Colonic mucosa (tissue), 4 donors: ENCODE measurements at regions not wholly inside any gene's neighbourhood (a gene's known extent, or its start where the extent isn't known, plus 50 kb on each side); places are given as distances from the start of the nearest gene placed in this dataset.
A peak's percentile ranks its signal among the peaks of the same experiment; 100 is the strongest.

ENCODE experiments used
- DNase-seq: peaks from one replicate; pipeline ENCODE4 v3.0.0-alpha.2; 2020
- H3K27ac ChIP-seq: fragments of 200-600 bp; one replicate; pipeline ENCODE4 v1.8.0; 2021
- H3K27me3 ChIP-seq: fragments of 200-600 bp; one replicate; pipeline ENCODE4 v1.8.0; 2021
- H3K36me3 ChIP-seq: fragments of 200-600 bp; one replicate; pipeline ENCODE4 v1.8.0; 2021
- H3K4me1 ChIP-seq: fragments of 200-600 bp; one replicate; pipeline ENCODE4 v1.8.0; 2021; ENCODE audit warnings: mild to moderate bottlenecking
- H3K4me3 ChIP-seq: fragments of 200-600 bp; one replicate; pipeline ENCODE4 v1.8.0; 2021
- H3K9ac ChIP-seq, 2 donors: one replicate each; pipeline ENCODE4 v1.7.0; 2013; ENCODE audit warnings: control low read depth in 2 of 2, low read depth in 2 of 2, low read length in 2 of 2
- H3K9me3 ChIP-seq: fragments of 200-600 bp; one replicate; pipeline ENCODE4 v1.8.0; 2021
- CTCF ChIP-seq: fragments of 200-600 bp; IDR thresholded peaks from one replicate; pipeline ENCODE4 v1.8.0; 2022; ENCODE audit warnings: antibody characterized with exemption, mild to moderate bottlenecking
- intact Hi-C: fragments of 100-400 bp; cut with DNase I; formaldehyde crosslinking; loops from one replicate; pipeline ENCODE4 v1.14.1; 2022
- donor health status: healthy.
- donor health status: DM: no; HTN: no; CAD: no.
- donor health status: DM: no; HTN: no; CAD: no.

GRCh38 chr10:3972460-3973301 is 187.7 kb upstream of the KLF6 start:
- TF ChIP-seq CTCF, result no peak
- no peaks in the 10 kb centered on the region for H3K4me1 ChIP-seq
- H3K36me3 ChIP-seq, result no peaks in the 10 kb centered on the region
- no peaks in the 10 kb centered on the region for H3K9me3 ChIP-seq
- no peak overlapping the region for H3K9ac ChIP-seq
- intact Hi-C loops, result no loop called here
- no peak overlapping the region for H3K4me3 ChIP-seq
- DNase-seq, result no peak
- H3K27ac ChIP-seq, result no peak overlapping the region
- H3K27me3 ChIP-seq, result no peaks in the 10 kb centered on the region

- DNase-seq, result no peak
- Histone ChIP-seq H3K4me1 (no peaks in the 10 kb centered on the region), H3K27me3 (no peaks in the 10 kb centered on the region), H3K9ac (no peak overlapping the region), H3K27ac (no peak overlapping the region), H3K36me3 (no peaks in the 10 kb centered on the region), H3K4me3 (no peak overlapping the region), H3K9me3 (no peaks in the 10 kb centered on the region)
- TF ChIP-seq CTCF, result no peak
- intact Hi-C loops, result no loop called here
Observed at GRCh38 chr10:3971713-3972112, 186.7 kb upstream of the KLF6 start.

- Histone ChIP-seq H3K4me1 (no peaks in the 10 kb centered on the region), H3K9ac (no peak overlapping the region), H3K4me3 (no peak overlapping the region), H3K9me3 (no peaks in the 10 kb centered on the region), H3K27ac (peak overlapping the region; percentile 36), H3K36me3 (no peaks in the 10 kb centered on the region), H3K27me3 (no peaks in the 10 kb centered on the region)
- peak; percentile 79 for DNase-seq
- no peak for TF ChIP-seq CTCF
- intact Hi-C loops, result no loop called here
Observed at GRCh38 chr10:3969876-3970666, 185.1 kb upstream of the KLF6 start.

GRCh38 chr10:3968727-3969126 is 183.7 kb upstream of the KLF6 start:
- H3K4me3 ChIP-seq, result no peak overlapping the region
- H3K4me1 ChIP-seq, result no peaks in the 10 kb centered on the region
- no peak overlapping the region for H3K27ac ChIP-seq
- H3K9me3 ChIP-seq, result no peaks in the 10 kb centered on the region
- H3K27me3 ChIP-seq, result no peaks in the 10 kb centered on the region
- DNase-seq, result no peak
- no peak overlapping the region for H3K9ac ChIP-seq
- no peak for TF ChIP-seq CTCF
- intact Hi-C loops, result no loop called here
- H3K36me3 ChIP-seq, result no peaks in the 10 kb centered on the region

GRCh38 chr10:3964516-3964915 is 179.5 kb upstream of the KLF6 start:
- H3K27ac ChIP-seq, result peak overlapping the region; percentile 75
- TF ChIP-seq CTCF, result no peak
- no peaks in the 10 kb centered on the region for H3K4me1 ChIP-seq
- H3K9me3 ChIP-seq, result no peaks in the 10 kb centered on the region
- H3K27me3 ChIP-seq, result no peaks in the 10 kb centered on the region
- intact Hi-C loops, result loop anchor here (5.0 kb wide), 1 partner anchor 107 kb away; no protein-coding TSS in a partner anchor
- no peak for DNase-seq
- H3K4me3 ChIP-seq, result no peak overlapping the region
- H3K9ac ChIP-seq, result no peak overlapping the region
- no peaks in the 10 kb centered on the region for H3K36me3 ChIP-seq
